H9 (cell line): ENCODE measurements at regions not wholly inside any gene's neighbourhood (a gene's known extent, or its start where the extent isn't known, plus 50 kb on each side); places are given as distances from the start of the nearest gene placed in this dataset.

Experiments
- DNase-seq: peaks from one replicate; pipeline ENCODE4 v3.0.0-alpha.2; 2017
- H2AFZ ChIP-seq: one replicate; pipeline ENCODE4 v1.6.1; 2013; ENCODE audit warnings: mild to moderate bottlenecking, low read length, control low read depth, moderate library complexity
- H2AK5ac ChIP-seq: 2 replicates; pipeline ENCODE4 v1.6.1; 2013; ENCODE audit warnings: low read length, control low read depth, mixed read lengths; ENCODE audit not compliant: insufficient read length
- H2BK120ac ChIP-seq: one replicate; pipeline ENCODE4 v1.6.1; 2013; ENCODE audit warnings: low read depth, mild to moderate bottlenecking, low read length, control low read depth, inconsistent platforms; ENCODE audit not compliant: poor library complexity, severe bottlenecking
- H2BK12ac ChIP-seq: 2 replicates; pipeline ENCODE4 v1.6.1; 2013; ENCODE audit warnings: low read length, control low read depth, mixed read lengths, low read depth; ENCODE audit not compliant: insufficient read length
- H2BK15ac ChIP-seq: 2 replicates; pipeline ENCODE4 v1.6.1; 2013; ENCODE audit warnings: low read depth, low read length, control low read depth
- H2BK20ac ChIP-seq: one replicate; pipeline ENCODE4 v1.6.1; 2013; ENCODE audit warnings: low read depth, mild to moderate bottlenecking, low read length, control low read depth, inconsistent platforms; ENCODE audit not compliant: poor library complexity, severe bottlenecking
- H2BK5ac ChIP-seq: 2 replicates; pipeline ENCODE4 v1.6.1; 2013; ENCODE audit warnings: low read length, control low read depth, mixed read lengths; ENCODE audit not compliant: insufficient read length
- H3K14ac ChIP-seq: 2 replicates; pipeline ENCODE4 v1.6.1; 2013; ENCODE audit warnings: low read length, control low read depth; ENCODE audit not compliant: insufficient read depth
- H3K18ac ChIP-seq: 2 replicates; pipeline ENCODE4 v1.6.1; 2013; ENCODE audit warnings: low read depth, mild to moderate bottlenecking, mixed read lengths, low read length, control low read depth; ENCODE audit not compliant: insufficient read length
- H3K23ac ChIP-seq: 2 replicates; pipeline ENCODE4 v1.6.1; 2013; ENCODE audit warnings: low read length, control low read depth, mixed read lengths, low read depth; ENCODE audit not compliant: insufficient read length
- H3K23me2 ChIP-seq: 2 replicates; pipeline ENCODE4 v1.6.1; 2013; ENCODE audit warnings: low read depth, mild to moderate bottlenecking, mixed read lengths, low read length, control low read depth; ENCODE audit not compliant: insufficient read length, poor library complexity, severe bottlenecking
- H3K27ac ChIP-seq: 2 replicates; pipeline ENCODE4 v1.5.1; 2013; ENCODE audit warnings: low read length, control low read depth, mixed read lengths, low read depth; ENCODE audit not compliant: insufficient read length
- H3K27me3 ChIP-seq: 2 replicates; pipeline ENCODE4 v1.6.1; 2013; ENCODE audit warnings: low read length, control low read depth, inconsistent platforms; ENCODE audit not compliant: insufficient read depth
- H3K4ac ChIP-seq: 2 replicates; pipeline ENCODE4 v1.6.1; 2013; ENCODE audit warnings: low read depth, mild to moderate bottlenecking, control low read depth, inconsistent platforms, low read length, moderate library complexity
- H3K4me1 ChIP-seq: 2 replicates; pipeline ENCODE4 v1.6.1; 2013; ENCODE audit warnings: low read length, control low read depth, inconsistent platforms; ENCODE audit not compliant: insufficient read depth
- H3K4me2 ChIP-seq: 2 replicates; pipeline ENCODE4 v1.6.1; 2013; ENCODE audit warnings: low read length, control low read depth, mixed read lengths; ENCODE audit not compliant: insufficient read length, insufficient read depth
- H3K56ac ChIP-seq: 2 replicates; pipeline ENCODE4 v1.6.1; 2013; ENCODE audit warnings: low read depth, mild to moderate bottlenecking, mixed read lengths, low read length, control low read depth; ENCODE audit not compliant: insufficient read length
- H3K79me1 ChIP-seq: 2 replicates; pipeline ENCODE4 v1.6.1; 2013; ENCODE audit warnings: low read depth, mild to moderate bottlenecking, moderate library complexity, low read length, control low read depth, inconsistent platforms; ENCODE audit not compliant: insufficient read depth, poor library complexity, severe bottlenecking
- H3K79me2 ChIP-seq: 2 replicates; pipeline ENCODE4 v1.6.1; 2013; ENCODE audit warnings: low read length, control low read depth, inconsistent platforms; ENCODE audit not compliant: insufficient read depth
- H3K9ac ChIP-seq: 2 replicates; pipeline ENCODE4 v1.6.1; 2013; ENCODE audit warnings: low read length, control low read depth, mixed read lengths; ENCODE audit not compliant: insufficient read length; ENCODE audit errors: extremely low read depth
- H3K9me3 ChIP-seq: one replicate; pipeline ENCODE4 v1.6.1; 2013; ENCODE audit warnings: low read depth, low read length, inconsistent platforms; ENCODE audit not compliant: control insufficient read depth
- H3T11ph ChIP-seq: one replicate; pipeline ENCODE4 v1.6.1; 2013; ENCODE audit warnings: mild to moderate bottlenecking, low read length, control low read depth, inconsistent platforms
- H4K20me1 ChIP-seq: one replicate; pipeline ENCODE4 v1.6.1; 2013; ENCODE audit not compliant: control insufficient read depth, insufficient read length, insufficient read depth
- H4K5ac ChIP-seq: 2 replicates; pipeline ENCODE4 v1.6.1; 2013; ENCODE audit warnings: low read depth, mild to moderate bottlenecking, mixed read lengths, low read length, control low read depth; ENCODE audit not compliant: insufficient read length
- H4K8ac ChIP-seq: replicated peaks from 2 replicates; pipeline ENCODE4 v1.6.1; 2013; ENCODE audit warnings: low read length, control low read depth, mixed read lengths, low read depth; ENCODE audit not compliant: insufficient read length
- H4K91ac ChIP-seq: 2 replicates; pipeline ENCODE4 v1.6.1; 2013; ENCODE audit warnings: low read depth, mild to moderate bottlenecking, moderate library complexity, mixed read lengths, low read length, control low read depth; ENCODE audit not compliant: insufficient read length
- H3K27ac Mint-ChIP-seq, 3 experiments: 2 replicates in 2 of 3; 3 replicates in 1 of 3; pipeline ENCODE4 v1.8.0; 2020 to 2021; ENCODE audit warnings: mixed read lengths in 3 of 3, mild to moderate bottlenecking in 1 of 3, moderate library complexity in 1 of 3
- H3K27me3 Mint-ChIP-seq: 2 replicates; pipeline ENCODE4 v1.8.0; 2021; ENCODE audit warnings: low read depth, mild to moderate bottlenecking, moderate library complexity, mixed read lengths
- H3K36me3 Mint-ChIP-seq, 3 experiments: 2 replicates in 2 of 3; 3 replicates in 1 of 3; pipeline ENCODE4 v1.8.0; 2020 to 2021; ENCODE audit warnings: low read depth in 3 of 3, mixed read lengths in 3 of 3; ENCODE audit not compliant: insufficient read depth in 1 of 3
- H3K4me1 Mint-ChIP-seq, 2 experiments: 2 replicates each; pipeline ENCODE4 v1.8.0; 2020; ENCODE audit warnings: mixed read lengths in 2 of 2
- H3K4me3 Mint-ChIP-seq, 2 experiments: 2 replicates in 1 of 2; 3 replicates in 1 of 2; pipeline ENCODE4 v1.8.0; 2020 to 2021; ENCODE audit warnings: mild to moderate bottlenecking in 2 of 2, mixed read lengths in 2 of 2, moderate library complexity in 1 of 2
- H3K9me3 Mint-ChIP-seq, 2 experiments: 2 replicates in 1 of 2; 3 replicates in 1 of 2; pipeline ENCODE4 v1.8.0; 2020; ENCODE audit warnings: mild to moderate bottlenecking in 2 of 2, mixed read lengths in 2 of 2, moderate library complexity in 1 of 2
- CTCF ChIP-seq: fragments of 200-600 bp; sonication (generic); conservative IDR thresholded peaks from 3 replicates; pipeline ENCODE4 v1.8.0; 2021; ENCODE audit warnings: antibody characterized with exemption, mild to moderate bottlenecking
- WGBS: extraction: QIAGEN DNeasy Blood & Tissue Kit; methylation state at CpG from one replicate; pipeline ENCODE4 v1.1.7; 2013; ENCODE audit warnings: missing lambda C conversion rate, low lambda C conversion rate, mixed read lengths; ENCODE audit not compliant: insufficient read length; ENCODE audit errors: extremely low coverage; 5-methylcytosine and 5-hydroxymethylcytosine counted together

GRCh38 chr10:36450380-36450779 is 675.0 kb upstream of the ANKRD30A start:
- Histone ChIP-seq H3K18ac (no peak overlapping the region), H4K8ac (no peak overlapping the region), H2BK120ac (no peak overlapping the region), H2BK15ac (no peak overlapping the region), H3K9ac (no peak overlapping the region), H3K4ac (no peak overlapping the region), H3K27ac (no peak overlapping the region), H2BK12ac (no peak overlapping the region), H4K91ac (no peak overlapping the region), H3K14ac (0 out of 2 replicates have a peak overlapping the region, but pooled peaks have one; percentile 4), H2BK5ac (no peak overlapping the region), H2AK5ac (no peak overlapping the region), H3K56ac (no peak overlapping the region), H3K79me2 (no peaks in the 10 kb centered on the region), H3K4me2 (no peak overlapping the region), H4K20me1 (no peaks in the 10 kb centered on the region), H3K23me2 (no peaks in the 10 kb centered on the region), H4K5ac (no peak overlapping the region), H2AFZ (no peak overlapping the region), H3K79me1 (no peaks in the 10 kb centered on the region), H2BK20ac (no peak overlapping the region), H3K4me1 (peaks cover 2% of the 10 kb centered on the region; the same call in 1 of the 2 replicates), H3T11ph (no peak overlapping the region), H3K23ac (no peak overlapping the region), H3K9me3 (no peaks in the 10 kb centered on the region), H3K27me3 (no peaks in the 10 kb centered on the region)
- H3K4me3 Mint-ChIP-seq, result no peak overlapping the region
- peaks cover 2% of the 10 kb centered on the region; the same call in 1 of the 2 replicates for H3K27me3 Mint-ChIP-seq
- H3K27ac Mint-ChIP-seq, result peak overlapping the region; percentile 45 to 96 (median 49); a peak in 4 of 7 replicates
- no CpG with 5 or more reads among the region's 8 CpGs for WGBS
- no peak for TF ChIP-seq CTCF
- peaks cover 8 to 16% of the 10 kb centered on the region in 2 experiments; a peak in 4 of 5 replicates for H3K9me3 Mint-ChIP-seq
- H3K36me3 Mint-ChIP-seq, result peaks cover 6 to 18% (median 9%) of the 10 kb centered on the region in 3 experiments
- H3K4me1 Mint-ChIP-seq, result peaks cover 31% of the 10 kb centered on the region in 2 experiments
- no peak for DNase-seq
